ENCODE measurements at regions not wholly inside any gene's neighbourhood (a gene's known extent, or its start where the extent isn't known, plus 50 kb on each side); places are given as distances from the start of the nearest gene placed in this dataset.

GRCh38 chr3:41118461-41119390 is 80.6 kb upstream of the CTNNB1 start:
- no peak for DNase-seq

- no peak for DNase-seq
Measured at GRCh38 chr3:41120460-41120859, 78.8 kb upstream of the CTNNB1 start.

- DNase-seq = no peak
Measured at GRCh38 chr3:41125258-41125657, 74.0 kb upstream of the CTNNB1 start.

- DNase-seq = no peak
Measured at GRCh38 chr3:41126472-41126871, 72.8 kb upstream of the CTNNB1 start.

GRCh38 chr3:41126961-41127360 is 72.3 kb upstream of the CTNNB1 start:
- no peak for DNase-seq

GRCh38 chr3:41127414-41127813 is 71.9 kb upstream of the CTNNB1 start:
- DNase-seq = peak; percentile 89 to 98

- no peak for DNase-seq
Measured at GRCh38 chr3:41129731-41130130, 69.6 kb upstream of the CTNNB1 start.

- no peak for DNase-seq
Measured at GRCh38 chr3:41131224-41131623, 68.1 kb upstream of the CTNNB1 start.

GRCh38 chr3:41137686-41138111 is 61.6 kb upstream of the CTNNB1 start:
- DNase-seq = no peak

GRCh38 chr3:41138146-41138545 is 61.2 kb upstream of the CTNNB1 start:
- no peak for DNase-seq

GRCh38 chr3:41138601-41139000 is 60.7 kb upstream of the CTNNB1 start:
- no peak for DNase-seq

- DNase-seq = no peak
Measured at GRCh38 chr3:41140242-41140641, 59.1 kb upstream of the CTNNB1 start.

- DNase-seq = no peak
Measured at GRCh38 chr3:41141433-41142167, 57.7 kb upstream of the CTNNB1 start.

- DNase-seq = no peak
Measured at GRCh38 chr3:41143421-41144031, 55.8 kb upstream of the CTNNB1 start.

- DNase-seq = peak; percentile 37 to 83
Measured at GRCh38 chr3:41144631-41145030, 54.7 kb upstream of the CTNNB1 start.

GRCh38 chr3:41148478-41148877 is 50.8 kb upstream of the CTNNB1 start:
- peak in 1 of 2 experiments; percentile 34 for DNase-seq

GRCh38 chr3:41148901-41149300 is 50.4 kb upstream of the CTNNB1 start:
- DNase-seq = no peak
